HS-5 (cell line): ENCODE measurements at regions not wholly inside any gene's neighbourhood (a gene's known extent, or its start where the extent isn't known, plus 50 kb on each side); places are given as distances from the start of the nearest gene placed in this dataset.
A peak's percentile ranks its signal among the peaks of the same experiment; 100 is the strongest.

Experiments used
- DNase-seq: peaks from one replicate; pipeline ENCODE4 v3.0.0-alpha.2; 2012; ENCODE audit warnings: low read depth

DNA sequence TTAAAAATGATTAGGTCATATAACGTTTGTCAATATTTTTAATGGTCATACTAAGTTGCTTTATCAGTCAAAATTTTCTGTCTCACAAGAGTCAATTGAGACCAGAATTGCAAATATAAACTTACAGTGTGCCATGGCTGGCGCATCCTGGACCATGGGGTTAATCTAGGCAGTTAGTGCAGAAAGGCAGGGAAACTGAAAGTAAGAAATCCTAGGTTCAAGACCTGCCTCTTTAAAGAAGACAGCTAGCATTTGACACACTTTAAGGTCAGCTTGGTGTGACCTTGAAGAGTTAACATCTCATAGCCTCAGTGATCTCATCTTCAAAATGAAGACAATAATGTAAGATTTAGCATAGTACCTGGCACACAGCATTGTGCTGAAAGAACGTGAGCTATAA is 210.0 kb upstream of the DAB1 start:
- no peak for DNase-seq

DNA sequence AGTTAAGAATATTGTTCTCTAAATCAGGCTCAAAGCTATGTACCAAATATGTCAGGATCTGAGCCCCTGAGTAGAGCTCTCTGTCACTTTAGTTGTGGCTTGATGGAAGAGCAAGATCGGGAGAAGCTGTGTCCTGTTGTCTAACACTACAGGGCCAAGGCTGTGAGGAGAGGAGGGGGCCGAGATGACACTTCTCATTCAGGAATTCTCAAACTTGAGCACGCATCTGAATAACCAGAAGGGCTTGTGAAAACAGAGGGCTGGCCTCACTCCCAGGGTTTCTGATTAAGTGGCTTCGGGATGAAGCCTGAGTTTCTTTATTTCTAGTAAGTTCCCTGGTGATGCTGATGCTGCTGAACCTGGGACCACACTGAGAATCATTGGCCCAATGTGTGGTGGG is 209.2 kb upstream of the DAB1 start:
- DNase-seq = no peak

DNA sequence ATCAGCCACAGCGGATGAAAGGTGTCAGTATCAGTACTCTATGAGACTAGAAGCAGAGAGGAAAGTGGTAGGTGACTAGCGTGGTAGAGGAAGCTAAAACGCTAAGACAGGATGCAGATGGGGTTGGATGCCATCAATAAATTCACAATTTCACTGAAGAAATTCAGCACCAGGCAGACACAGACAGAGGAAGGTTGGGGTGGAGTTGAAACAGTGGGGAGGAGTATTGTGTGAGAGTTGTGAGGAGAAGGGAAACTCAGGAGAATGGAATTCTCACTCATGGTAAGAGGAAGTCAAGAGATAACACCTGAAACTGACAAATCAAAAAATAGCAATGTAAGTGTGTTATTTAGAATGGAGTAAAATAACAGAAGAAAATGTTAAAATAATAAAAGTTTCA is 208.5 kb upstream of the DAB1 start:
- DNase-seq = peak; percentile 31

DNA sequence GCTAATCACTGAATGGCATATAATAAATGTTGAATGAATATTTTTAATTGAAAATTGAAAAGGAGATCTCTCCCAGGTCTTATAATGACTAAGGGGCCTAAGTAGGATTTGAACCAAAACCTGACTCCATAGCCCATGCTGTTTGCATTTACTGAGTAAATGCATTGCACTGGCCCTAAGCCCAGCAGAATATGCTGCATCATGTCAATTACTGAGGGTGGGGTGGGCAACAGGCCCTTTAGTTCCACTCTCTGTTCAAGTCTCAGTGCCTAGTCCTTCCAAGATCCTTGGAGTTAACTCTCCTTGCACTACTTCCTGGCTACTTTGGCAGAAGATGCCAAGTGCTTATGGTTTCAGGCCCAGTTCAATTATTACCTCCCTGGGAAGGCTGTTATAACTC is 203.8 kb upstream of the DAB1 start:
- no peak for DNase-seq

DNA sequence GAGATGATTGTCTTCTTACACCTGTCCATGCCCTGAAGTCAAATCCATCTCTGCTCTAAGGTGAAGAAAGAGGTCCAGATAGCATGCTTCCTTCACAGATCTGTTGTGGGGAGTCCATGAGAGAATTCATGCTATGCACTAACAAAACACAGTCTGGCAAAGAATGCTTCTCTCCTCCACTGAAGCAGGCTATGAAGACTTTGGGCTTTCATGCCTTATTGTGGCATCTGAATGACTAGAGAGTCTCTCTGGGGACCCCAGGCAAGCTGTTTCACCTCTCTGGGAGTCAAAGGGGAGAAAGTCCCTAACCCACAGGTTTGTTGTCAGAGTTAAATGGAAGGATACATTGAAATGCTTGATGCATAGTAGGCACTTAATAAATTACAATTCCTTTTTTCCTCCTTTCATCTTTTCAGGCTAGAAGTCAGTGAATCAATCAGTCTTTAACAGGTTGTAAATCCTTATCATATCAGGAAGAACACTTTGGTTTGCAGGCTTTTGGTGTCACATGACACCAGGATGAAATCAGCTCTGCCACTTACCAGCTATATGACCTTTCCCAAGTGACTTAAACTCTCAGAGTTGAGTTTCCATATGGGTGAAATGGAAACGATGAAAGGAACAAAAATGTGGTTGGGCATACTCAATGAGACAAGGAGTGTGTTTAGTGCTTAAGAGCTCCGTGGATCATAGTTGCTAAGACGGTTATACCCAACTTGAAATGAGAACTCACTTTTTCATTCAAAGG is 200.1 kb upstream of the DAB1 start:
- DNase-seq = no peak

DNA sequence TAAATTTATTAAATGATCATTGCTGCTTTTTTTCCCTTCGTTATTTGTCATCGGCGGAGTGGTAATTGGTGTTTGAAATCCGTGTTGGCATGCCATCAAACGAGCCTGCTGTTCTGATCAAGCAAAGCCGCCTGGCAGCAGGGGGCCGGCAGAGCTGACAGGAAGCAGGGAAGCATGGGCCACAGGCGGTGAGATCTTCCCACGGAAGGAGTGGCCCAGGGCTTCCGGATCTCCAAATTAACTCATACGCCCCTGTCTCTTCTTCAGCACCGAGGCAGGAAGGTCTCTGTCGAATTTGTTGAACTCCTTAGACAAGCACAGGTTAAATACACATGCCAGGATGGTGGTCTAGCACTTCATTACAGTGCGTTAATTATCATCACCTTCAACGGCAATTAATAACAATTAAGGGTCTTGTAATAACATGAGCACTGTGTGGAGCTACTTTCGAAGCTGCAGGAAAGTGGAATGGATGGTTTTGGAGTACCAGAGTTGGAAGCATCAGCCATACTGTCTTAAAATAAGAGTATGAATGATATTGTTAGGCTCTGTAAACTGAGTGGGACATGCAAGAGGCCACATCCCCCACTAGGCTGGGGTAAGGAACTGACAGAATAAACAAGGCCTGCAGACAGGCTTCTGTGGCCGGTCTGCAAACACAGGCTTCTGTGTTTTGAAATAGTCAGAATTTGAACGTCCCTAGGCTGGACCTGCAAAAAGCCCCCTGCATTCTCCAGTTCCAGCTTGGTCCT is 199.4 kb upstream of the DAB1 start:
- no peak for DNase-seq

DNA sequence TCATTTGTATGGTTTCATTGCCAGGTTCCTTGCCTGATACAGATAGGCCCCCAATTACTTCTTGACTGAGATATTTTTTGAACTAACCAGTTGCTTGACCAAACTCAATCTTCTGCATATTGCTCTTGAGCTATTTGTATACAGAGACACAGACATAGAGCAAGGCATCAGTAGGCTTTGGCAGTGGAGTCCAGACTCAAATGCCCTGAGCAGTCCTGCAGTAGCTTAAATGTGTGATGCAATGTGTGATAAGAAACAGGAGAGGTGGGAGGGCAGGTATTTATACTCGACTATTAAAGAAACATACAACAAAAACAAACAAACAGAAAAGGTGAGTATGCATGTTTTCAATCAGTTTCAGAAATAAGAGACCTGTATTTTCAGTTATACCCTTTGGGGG is 197.9 kb upstream of the DAB1 start:
- DNase-seq = no peak

DNA sequence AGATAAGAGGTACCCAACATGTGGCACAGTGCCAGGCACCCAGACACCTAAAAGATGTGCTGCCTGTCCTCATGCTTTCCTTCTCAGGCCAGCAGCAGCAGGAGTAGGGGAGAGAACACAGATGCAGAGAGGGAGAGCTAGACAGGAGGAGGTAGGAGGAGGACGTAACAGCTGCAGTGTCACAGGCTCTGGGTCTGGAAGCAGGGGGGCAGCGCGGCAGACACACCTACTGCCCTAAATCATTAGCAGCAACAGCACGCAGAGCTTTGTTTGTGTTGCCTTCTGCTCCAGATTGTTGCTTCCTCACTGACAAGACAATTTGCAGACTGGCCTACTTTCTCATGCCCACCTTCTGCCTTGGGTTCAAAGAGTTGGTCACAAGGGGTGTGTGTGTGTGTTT is 196.7 kb upstream of the DAB1 start:
- no peak for DNase-seq

DNA sequence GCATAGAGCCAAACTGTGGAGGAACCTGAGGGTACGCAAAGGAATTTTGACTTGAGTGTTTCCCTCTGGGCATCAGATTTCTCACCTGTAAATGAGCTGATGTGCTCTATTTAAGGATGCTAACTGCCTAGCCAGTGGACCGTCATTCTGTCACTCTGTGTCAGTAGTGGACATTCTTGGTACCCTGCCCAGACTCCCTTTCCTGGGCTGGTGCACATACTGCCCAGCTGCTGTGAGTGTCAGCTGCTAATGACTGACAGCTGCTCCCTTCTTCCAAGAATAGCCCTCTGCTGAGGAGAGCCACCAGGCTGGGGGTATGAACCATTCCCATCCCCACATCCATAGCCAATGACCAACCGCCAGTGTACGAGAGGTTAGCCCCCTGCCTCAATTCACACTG is 193.1 kb upstream of the DAB1 start:
- no peak for DNase-seq

DNA sequence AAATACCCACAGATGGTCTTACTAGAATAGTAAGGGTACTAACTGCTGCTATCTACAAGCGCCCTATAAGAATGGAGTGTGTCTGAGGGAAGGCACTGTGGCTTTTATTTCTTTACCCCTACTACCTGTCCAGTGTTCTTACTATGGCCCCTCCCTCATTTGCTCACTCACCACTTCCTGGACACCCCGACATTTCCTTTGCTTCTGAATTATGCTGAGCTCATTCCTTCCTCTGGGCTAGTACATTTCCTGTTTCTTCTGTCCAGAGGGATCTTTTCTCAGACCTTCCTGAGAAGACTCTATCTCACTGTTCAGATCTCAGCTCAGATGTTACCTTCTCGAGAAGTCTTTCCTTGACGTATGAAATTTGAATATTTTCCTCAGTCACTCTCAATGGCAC is 192.1 kb upstream of the DAB1 start:
- DNase-seq = no peak

DNA sequence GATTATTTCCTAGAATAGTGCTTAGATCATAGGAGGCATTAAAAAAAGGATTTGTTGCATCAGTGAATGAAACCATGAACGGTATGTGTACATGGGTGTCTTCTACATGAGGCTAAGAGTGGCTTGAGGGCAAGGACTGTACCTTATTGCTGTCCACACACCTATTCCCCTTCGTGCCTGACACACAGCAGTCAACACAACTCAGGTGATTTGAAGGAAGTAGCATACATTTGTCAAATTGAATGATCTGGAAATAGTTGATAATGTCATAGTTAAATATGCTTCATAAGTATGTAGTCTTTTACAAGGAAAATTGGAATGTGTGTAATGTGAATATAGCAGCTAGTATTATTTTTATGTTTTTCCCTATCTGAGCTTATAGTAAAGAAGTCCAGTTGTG is 189.0 kb upstream of the DAB1 start:
- no peak for DNase-seq

DNA sequence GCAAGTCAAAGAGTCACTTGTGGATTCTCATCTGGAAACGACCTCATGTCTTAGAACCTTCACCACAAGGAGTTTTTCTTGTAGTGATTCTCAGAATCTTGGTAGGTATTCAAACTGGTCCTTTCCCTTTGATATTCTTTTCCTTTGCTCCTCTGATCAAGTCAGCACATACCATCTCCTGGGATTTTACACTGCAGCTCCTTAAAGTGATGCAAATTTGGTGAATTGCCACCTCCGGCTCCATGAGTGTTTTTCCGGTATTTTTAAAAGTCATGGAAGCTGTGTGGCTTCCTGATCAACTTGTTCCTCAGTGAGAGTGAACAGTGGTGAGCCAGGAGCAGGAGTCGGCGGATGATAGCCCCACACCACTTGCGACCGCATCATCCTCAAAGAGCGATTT is 182.1 kb upstream of the DAB1 start:
- DNase-seq = no peak

DNA sequence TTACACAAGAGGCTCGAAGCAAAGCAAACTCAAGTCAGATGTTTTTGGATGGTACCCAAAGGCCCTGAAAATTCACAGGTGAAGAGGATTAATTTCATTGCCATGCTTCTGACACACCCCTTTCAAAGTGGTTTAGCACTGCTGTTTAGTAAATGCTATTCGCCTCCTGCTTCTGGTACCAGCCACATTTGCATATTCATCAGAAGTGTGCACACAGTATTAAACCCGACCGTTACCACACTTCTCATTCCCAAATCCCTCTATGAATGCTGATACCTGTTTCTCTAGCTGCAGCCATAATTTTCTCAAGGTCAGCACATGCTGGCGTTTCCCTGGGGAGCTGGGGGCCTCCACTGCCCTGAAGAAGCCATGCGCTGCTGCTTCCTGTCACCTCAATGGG is 179.8 kb upstream of the DAB1 start:
- no peak for DNase-seq

DNA sequence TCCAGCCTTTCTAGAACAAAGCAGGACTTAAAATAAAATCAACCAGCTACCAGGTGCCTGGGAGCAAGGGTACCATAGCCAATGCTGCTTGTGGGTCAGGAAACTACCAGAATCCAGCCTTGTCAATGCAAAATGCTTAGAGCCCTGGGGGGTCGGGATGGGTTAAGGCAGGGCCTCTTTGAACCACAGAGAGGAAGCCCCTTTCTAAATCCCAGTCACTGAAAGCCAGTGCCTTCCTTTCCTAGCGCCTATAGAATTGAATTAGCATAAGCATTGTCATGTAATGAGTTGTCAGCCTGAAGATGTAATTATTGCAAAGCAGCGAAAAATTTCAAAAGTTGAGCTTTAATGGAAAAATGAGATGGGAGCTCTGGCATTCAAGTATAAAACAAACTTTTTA is 176.6 kb upstream of the DAB1 start:
- no peak for DNase-seq

DNA sequence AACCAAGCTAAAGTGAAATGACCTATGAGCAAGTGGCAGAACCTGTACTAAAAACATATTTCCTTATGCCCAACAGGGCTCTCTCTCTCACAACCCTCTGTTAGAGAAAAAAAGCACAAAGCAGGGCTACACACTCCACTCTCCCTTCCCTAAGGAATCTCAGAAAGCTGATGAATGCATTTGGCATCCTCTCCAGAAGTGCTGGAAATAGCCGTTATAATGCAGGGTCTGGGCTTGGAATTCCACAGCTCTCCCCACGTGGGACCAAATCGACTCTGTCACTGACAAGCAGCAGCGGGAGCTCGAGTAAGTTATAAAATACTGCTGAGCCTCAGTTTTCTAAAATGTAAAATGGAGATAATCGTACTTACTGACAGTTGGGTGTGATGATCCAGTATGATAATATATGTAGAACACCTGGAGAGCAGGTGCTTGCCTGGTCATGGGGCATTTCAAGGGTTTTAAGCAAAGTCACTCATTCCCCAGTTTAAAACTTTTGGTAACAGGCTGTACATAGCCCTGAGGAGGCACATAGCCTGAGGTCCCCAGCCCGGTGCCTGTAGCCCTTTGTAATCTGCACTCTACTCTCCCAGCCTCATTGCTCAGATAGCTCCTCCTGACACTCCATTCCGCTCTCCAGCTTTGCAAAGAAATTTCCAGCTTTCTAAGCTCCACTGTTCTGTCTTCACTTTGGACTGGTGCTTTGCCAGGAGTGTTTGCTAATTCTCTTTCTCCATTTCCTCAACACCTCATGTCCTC is 175.6 kb upstream of the DAB1 start:
- DNase-seq = no peak

DNA sequence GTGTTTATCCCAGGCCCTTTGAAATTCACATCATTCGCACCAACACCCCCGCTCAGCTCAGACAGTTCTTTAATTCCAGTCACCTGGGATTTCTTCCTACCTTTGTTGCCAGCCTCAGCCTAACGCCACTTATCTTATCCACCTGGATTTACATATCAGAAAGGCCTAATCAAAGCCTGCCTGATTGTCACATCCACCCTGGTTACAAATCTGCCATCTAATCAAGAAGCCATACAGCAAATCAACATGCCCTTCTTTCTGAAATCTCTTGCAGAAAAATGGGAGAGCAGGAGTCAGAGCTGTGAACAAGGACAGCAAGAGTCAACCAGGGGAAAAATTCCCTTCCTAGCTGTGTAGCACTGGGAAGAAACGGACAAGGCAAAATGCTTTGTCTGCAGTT is 173.2 kb upstream of the DAB1 start:
- DNase-seq = no peak

DNA sequence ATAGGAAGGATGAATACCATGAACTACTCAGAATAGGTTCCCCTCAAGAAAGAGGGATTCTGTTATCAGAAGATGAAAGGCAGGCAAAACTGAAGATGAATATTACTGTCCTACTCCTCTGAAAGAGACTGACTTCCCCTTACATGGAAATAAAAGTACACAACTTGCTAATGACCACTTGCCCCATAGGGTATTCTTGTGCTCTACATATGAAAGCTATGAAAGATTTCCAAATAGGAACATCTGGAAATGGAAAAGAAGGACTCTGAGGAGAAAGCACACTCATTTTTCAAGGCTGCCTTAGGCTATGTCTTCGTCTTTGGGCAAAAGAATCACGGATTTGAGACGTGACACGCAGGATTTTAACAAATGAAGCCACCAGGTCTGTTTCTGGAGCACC is 170.1 kb upstream of the DAB1 start:
- no peak for DNase-seq

DNA sequence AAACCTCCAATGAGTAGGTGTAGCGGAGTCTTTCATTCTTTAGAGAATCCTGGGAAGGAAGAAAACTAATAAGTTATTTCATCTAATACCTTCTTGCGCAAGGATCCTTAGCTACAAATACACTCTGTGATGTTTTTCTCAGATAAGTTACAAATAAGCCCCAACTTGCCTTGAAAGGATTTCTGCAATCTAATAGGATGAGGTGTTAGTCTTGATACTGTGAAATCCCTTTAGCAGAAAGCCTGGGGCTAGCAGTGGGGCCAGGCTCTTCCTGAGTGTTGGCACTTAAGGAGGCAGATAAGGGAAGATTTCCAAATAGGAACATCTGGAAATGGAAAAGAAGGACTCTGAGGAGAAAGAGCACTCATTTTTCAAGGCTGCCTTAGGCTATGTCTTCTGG is 168.0 kb upstream of the DAB1 start:
- DNase-seq = no peak

DNA sequence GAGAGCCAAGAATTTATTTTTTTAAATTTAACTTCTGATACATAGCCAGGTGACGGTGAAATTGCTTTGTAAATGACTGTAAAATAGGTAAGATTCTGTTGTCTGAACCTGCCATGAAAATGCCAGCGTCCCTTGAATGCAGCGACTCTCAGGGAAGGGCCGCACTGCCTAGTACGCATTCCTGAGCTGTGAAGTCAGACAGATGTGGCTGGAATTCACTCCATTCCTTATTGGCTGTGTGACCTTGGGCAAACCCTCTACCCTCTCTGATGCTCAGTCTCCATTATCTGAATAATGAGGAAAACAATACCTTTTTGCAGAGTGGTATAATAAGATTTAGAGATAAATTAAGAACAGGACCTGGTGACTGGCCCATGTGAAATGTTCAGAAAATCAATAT is 167.1 kb upstream of the DAB1 start:
- DNase-seq = no peak

DNA sequence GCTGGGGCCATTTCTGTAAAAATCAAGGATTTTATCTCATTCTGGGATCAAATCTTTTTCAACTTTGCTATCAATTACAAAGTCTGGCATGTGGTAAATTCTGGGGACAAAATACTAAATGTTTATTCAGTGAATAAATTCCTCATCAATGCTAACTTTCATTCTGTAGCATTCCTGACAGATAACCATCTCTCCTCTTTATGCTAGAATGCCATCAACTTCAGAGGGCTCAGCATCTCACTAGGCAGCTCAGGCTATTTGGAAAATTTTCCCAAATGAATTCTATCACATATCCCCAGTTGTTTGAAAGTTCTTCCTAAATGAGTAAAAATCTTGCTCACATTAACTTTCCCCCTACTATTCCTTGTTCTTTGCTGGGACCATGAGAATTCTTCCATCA is 163.0 kb upstream of the DAB1 start:
- DNase-seq = no peak

DNA sequence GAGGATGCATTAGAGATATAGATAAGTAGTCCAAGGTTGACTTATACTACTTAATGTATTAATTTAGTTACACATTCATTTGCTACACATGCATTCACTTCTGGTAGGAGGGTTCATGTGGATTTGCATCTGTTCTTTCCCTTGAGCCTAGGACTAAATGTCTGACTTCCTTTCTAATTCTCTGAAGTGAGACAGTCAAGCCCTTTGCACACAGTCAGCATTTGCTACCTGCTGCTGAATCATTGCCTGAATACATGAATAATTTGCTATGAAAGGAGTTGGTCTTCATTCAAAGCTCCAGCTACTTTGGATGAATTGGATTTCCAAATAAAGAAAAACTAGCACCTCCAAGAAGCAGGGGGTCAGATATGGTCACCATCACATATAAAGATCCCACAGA is 154.8 kb upstream of the DAB1 start:
- no peak for DNase-seq

DNA sequence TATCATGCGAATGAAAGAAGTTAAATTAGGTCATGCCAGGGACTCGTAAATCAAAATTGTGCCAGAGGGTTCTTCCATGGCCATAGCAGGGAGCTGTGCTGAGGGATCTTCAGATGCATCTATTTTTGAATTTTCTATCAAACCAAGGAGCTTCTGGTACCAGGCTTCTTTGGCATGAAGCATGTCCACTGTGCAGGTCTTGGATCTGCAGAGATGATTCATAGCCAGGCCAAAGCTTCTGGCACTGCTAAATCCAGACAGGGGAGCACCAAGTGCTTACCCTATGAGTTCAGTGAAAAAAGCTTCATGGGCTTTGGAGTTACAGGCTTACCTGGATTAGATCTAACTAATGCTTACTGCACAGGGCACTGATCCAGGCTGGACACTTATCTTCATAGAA is 154.2 kb upstream of the DAB1 start:
- DNase-seq = no peak

DNA sequence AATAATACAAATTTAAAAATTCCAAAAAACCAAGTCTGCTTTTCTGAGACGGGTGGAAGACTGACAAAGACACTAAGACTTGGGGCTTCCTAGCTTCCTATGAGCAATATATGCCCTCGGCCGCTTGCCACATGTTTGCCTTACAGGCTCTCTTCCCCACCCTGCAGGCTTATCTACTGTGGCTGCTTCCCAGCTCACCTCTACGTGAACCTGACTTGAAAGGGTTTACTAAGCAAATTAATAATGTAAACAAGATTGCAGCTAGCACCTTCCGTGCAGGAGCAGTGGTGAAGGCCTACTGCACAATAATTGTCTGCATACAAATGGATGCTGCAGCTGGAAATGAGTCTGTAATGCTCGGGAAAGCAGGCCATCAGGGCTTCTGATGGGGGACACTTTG is 152.9 kb upstream of the DAB1 start:
- no peak for DNase-seq
